HFF-Myc (cell line): ENCODE measurements at regions not wholly inside any gene's neighbourhood (a gene's known extent, or its start where the extent isn't known, plus 50 kb on each side); places are given as distances from the start of the nearest gene placed in this dataset.
A peak's percentile ranks its signal among the peaks of the same experiment; 100 is the strongest.

ENCODE experiments used
- DNase-seq: peaks from one replicate; pipeline ENCODE4 v3.0.0-alpha.2; 2011; ENCODE audit warnings: low read depth; ENCODE audit errors: extremely low read depth
- H3K4me3 ChIP-seq: replicated peaks from 2 replicates; pipeline ENCODE4 v1.5.1; 2011; ENCODE audit warnings: low read depth, mild to moderate bottlenecking, control low read depth, low read length
- CTCF ChIP-seq: IDR thresholded peaks from 2 replicates; pipeline ENCODE4 v1.5.1; 2012; ENCODE audit warnings: mild to moderate bottlenecking, low read depth, low read length, control low read depth; ENCODE audit errors: missing control alignments

GRCh38 chr1:221032204-221032585, 153.0 kb downstream of the HLX start:
- H3K4me3 ChIP-seq = no peak overlapping the region
- no peak for TF ChIP-seq CTCF

GRCh38 chr1:221032637-221033280, 153.5 kb downstream of the HLX start:
- no peak for TF ChIP-seq CTCF

More at GRCh38 chr1:221032204-221032585, 153.0 kb downstream of the HLX start:
- DNase-seq = no peak

GRCh38 chr1:221035662-221036153, 156.5 kb downstream of the HLX start:
- peak; percentile 63 for DNase-seq
- no peak overlapping the region for H3K4me3 ChIP-seq
- TF ChIP-seq CTCF = no peak

More at GRCh38 chr1:221032637-221033280, 153.5 kb downstream of the HLX start:
- H3K4me3 ChIP-seq = no peak overlapping the region
- DNase-seq = no peak

- peak; percentile 47 for DNase-seq
- no peak for TF ChIP-seq CTCF
Measured at GRCh38 chr1:221039616-221040015, 160.4 kb downstream of the HLX start.

GRCh38 chr1:221040101-221040500, 160.9 kb downstream of the HLX start:
- TF ChIP-seq CTCF = no peak
- no peak overlapping the region for H3K4me3 ChIP-seq
- no peak for DNase-seq

More at GRCh38 chr1:221039616-221040015, 160.4 kb downstream of the HLX start:
- H3K4me3 ChIP-seq = no peak overlapping the region

- TF ChIP-seq CTCF = no peak
- no peak overlapping the region for H3K4me3 ChIP-seq
- DNase-seq = no peak
Measured at GRCh38 chr1:221040691-221041285, 161.5 kb downstream of the HLX start.
